Brain microvascular endothelial cell (primary cell): ENCODE measurements at regions not wholly inside any gene's neighbourhood (a gene's known extent, or its start where the extent isn't known, plus 50 kb on each side); places are given as distances from the start of the nearest gene placed in this dataset.
"Not testable (repeated sequence)": the region's sequence is repeated elsewhere in the genome, so short reads cannot be mapped to it uniquely, and the experiment has no call there.

Experiments used
- DNase-seq: peaks from one replicate; pipeline ENCODE4 v3.0.0-alpha.2; 2020
- H3K27ac ChIP-seq: fragments of 250-450 bp; sonication (Bioruptor Pico); 2 replicates; pipeline ENCODE4 v1.5.1; 2020; ENCODE audit warnings: mild to moderate bottlenecking, moderate library complexity
- H3K27me3 ChIP-seq: fragments of 250-450 bp; sonication (Bioruptor Pico); replicated peaks from 2 replicates; pipeline ENCODE4 v1.5.1; 2020; ENCODE audit warnings: mild to moderate bottlenecking
- H3K36me3 ChIP-seq: fragments of 250-450 bp; sonication (Bioruptor Pico); replicated peaks from 2 replicates; pipeline ENCODE4 v1.5.1; 2020; ENCODE audit warnings: mild to moderate bottlenecking
- H3K4me3 ChIP-seq: 2 replicates; pipeline ENCODE4 v1.5.1; 2011; ENCODE audit warnings: low read depth, mild to moderate bottlenecking, control low read depth, low read length, moderate library complexity
- in situ Hi-C: cut with HindIII; loops from 2 replicates; pipeline ENCODE4 v1.10.0; 2017; ENCODE audit warnings: low sequenced_read_pairs, low pct_ligation_motif_present
- TF ChIP-seq, protein P1 (sequence below): IDR thresholded peaks from 2 replicates; pipeline ENCODE4 v1.5.1; 2011; ENCODE audit warnings: low read depth, mild to moderate bottlenecking, moderate library complexity, low read length, control low read depth, inconsistent platforms; ENCODE audit errors: missing control alignments

DNA sequence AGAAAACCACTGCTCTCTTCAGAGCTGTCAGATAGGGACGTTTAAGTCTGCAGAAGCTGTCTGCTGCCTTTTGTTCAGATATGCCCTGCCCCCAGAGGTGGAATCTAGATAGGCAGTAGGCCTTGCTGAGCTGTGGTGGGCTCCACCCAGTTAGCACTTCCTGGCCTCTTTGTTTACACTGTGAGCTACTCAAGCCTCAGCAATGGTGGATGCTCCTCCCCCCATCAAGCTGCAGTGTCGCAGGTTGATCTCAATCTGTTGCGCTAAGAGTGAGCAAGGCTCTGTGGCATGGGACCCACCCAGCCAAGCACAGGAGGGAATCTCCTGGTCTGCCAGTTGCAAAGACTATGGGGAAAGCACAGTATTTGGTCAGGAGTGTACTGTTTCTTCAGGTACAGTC is 59.2 kb upstream of the ZNF641 start:
- H3K4me3 ChIP-seq, DNase-seq, in situ Hi-C loops, H3K27ac ChIP-seq, H3K27me3 ChIP-seq, H3K36me3 ChIP-seq: not testable (repeated sequence)

DNA sequence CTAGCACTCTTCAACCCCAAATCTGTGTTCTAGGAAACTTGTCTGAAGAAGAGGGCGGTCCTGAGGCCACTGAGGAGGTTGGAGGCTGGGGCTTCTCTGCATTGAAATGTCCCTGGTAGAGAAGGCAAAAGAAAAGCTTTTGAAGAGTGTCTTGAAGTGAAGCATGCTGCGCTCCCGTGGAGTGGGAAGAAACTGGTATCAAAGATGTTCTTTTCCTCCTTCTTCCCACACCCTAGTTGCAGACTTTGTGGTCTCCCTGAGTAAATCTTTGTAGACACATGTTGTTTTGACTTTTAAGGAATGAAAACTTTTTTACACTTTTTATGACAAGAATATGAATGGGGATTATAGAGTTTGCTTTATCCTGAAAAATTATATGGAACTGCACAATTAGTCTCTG is 59.0 kb upstream of the ANP32D start:
- H3K27ac ChIP-seq, result no peak overlapping the region
- no peak for DNase-seq
- no peaks in the 10 kb centered on the region for H3K36me3 ChIP-seq
- in situ Hi-C loops, result no loop called here
- no peak overlapping the region for H3K4me3 ChIP-seq
- TF ChIP-seq, protein P1, sequence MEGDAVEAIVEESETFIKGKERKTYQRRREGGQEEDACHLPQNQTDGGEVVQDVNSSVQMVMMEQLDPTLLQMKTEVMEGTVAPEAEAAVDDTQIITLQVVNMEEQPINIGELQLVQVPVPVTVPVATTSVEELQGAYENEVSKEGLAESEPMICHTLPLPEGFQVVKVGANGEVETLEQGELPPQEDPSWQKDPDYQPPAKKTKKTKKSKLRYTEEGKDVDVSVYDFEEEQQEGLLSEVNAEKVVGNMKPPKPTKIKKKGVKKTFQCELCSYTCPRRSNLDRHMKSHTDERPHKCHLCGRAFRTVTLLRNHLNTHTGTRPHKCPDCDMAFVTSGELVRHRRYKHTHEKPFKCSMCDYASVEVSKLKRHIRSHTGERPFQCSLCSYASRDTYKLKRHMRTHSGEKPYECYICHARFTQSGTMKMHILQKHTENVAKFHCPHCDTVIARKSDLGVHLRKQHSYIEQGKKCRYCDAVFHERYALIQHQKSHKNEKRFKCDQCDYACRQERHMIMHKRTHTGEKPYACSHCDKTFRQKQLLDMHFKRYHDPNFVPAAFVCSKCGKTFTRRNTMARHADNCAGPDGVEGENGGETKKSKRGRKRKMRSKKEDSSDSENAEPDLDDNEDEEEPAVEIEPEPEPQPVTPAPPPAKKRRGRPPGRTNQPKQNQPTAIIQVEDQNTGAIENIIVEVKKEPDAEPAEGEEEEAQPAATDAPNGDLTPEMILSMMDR, result no peak
- H3K27me3 ChIP-seq, result no peaks in the 10 kb centered on the region

DNA sequence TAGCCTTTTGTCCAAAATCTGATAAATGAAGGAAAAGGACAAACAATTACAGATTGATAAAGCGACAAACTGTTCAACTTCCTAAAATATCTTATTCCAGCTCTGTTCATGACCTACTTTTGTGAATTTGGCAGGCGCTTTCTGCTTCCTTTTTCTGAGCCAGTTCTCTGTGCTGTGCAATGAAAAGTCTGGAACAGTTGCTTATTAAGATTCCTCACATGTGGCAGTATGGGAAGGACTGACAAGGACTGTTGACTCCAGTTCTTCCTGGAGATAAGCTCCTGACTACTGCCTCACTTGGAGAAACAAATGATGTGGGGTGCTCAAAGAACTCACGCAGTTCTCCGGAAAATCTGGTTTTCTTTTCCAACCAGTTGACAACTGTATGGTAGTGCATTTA is 58.3 kb upstream of the ANP32D start:
- H3K27me3 ChIP-seq, result no peaks in the 10 kb centered on the region
- no peak for DNase-seq
- no peak overlapping the region for H3K4me3 ChIP-seq
- H3K27ac ChIP-seq, result no peak overlapping the region
- TF ChIP-seq, protein P1, result no peak
- in situ Hi-C loops, result no loop called here
- no peaks in the 10 kb centered on the region for H3K36me3 ChIP-seq

DNA sequence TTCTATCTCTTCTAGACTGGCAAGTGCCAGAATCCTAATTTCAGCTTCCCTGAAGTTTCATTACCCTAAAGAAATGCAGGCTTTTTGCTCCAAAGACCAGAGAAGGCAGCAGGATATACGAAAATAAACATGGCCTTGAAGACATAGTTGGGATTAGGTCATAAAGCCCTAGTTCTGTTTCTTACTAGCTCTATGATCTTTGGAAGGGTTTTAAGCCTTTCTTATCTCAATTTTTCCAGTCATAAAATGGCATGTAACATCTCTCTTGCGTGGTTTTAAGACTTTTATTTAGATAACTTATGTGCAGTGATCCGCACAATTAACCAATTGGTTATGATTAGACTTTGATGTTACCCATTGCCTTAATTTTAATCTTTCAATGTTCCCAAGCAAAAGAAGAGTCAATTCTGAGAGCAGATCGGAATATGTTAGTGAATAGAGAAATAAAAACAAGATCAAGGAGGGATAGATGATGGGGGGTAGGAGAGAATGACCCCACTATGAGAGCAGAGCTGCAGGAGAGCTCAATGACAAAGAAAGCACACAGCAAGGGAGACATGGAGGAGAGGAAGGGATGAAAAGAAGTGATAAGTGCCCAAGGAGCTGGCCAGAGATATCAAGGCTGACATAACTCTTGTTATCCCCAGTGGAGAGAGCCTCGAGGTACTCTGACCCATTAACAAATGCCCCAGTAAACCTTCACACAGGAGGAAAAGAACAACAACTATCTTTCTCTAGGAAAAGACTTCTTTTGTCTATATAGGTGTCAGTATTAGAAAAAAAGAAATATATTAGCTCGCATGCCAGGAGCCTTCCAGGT is 53.0 kb upstream of the ANP32D start:
- no peaks in the 10 kb centered on the region for H3K36me3 ChIP-seq
- no peak overlapping the region for H3K4me3 ChIP-seq
- no peak overlapping the region for H3K27ac ChIP-seq
- no peak for DNase-seq
- in situ Hi-C loops, result no loop called here
- no peaks in the 10 kb centered on the region for H3K27me3 ChIP-seq
- TF ChIP-seq, protein P1, result no peak

DNA sequence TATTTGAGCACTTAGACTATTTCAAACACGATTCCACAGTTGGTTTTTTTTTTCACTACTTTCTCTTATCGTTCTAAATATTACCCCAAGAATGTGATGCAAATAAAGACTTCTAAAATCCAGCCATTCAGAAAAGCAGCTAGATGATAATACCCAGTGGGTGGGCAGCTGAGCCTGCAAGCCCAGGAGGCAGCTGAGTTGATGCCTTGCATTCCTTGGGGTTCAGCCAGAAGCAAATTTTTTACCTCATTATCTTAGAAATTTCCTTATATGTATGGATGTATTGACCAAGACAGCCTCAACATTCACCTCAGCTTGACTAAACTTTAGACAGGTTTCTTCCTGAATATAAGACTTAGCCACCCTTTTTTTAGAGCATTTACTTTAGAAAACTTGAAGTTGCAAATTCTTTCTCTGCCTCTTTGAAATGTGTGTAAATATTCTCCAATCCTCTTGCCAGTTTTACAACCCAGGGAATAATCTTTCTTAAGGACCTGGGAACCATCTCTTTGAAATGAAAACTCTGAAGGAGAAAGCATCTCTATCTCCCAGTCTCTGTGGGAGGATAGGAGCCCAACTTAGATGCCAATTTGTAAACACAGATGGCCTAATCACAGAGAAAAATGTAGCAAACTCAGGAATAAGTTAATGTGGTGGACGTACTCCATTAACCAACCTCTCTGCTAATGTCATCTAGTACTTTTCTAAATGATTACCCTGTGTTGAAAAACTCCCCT is 52.2 kb upstream of the ANP32D start:
- in situ Hi-C loops, result no loop called here
- TF ChIP-seq, protein P1, result no peak
- H3K4me3 ChIP-seq, result no peak overlapping the region
- DNase-seq, result peak; percentile 33
- H3K36me3 ChIP-seq, result no peaks in the 10 kb centered on the region
- no peak overlapping the region for H3K27ac ChIP-seq
- no peaks in the 10 kb centered on the region for H3K27me3 ChIP-seq

DNA sequence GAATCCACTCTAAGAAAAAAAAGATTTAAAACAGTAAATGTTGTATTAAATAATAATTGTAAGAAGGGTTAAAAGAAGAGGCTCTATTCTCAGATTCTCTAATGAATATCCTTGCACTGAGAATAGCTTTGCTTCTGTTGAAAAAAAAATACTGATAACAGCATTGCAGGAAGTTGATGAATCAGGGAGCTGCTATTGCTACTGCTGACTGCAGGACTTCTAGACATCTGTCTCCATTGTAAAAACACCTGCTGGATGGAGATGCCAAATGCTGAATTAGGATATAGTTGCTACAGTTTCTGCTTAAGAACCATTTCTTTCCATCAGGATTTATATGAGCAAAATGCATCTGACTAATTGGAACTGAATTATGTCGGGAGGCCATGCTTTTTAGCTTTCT is 50.3 kb upstream of the ANP32D start:
- H3K36me3 ChIP-seq, result no peaks in the 10 kb centered on the region
- in situ Hi-C loops, result no loop called here
- H3K27ac ChIP-seq, result no peak overlapping the region
- TF ChIP-seq, protein P1, result no peak
- DNase-seq, result peak; percentile 19
- no peaks in the 10 kb centered on the region for H3K27me3 ChIP-seq
- no peak overlapping the region for H3K4me3 ChIP-seq
